C1 segment of cervical spinal cord (tissue), 14 donors: ENCODE measurements at regions not wholly inside any gene's neighbourhood (a gene's known extent, or its start where the extent isn't known, plus 50 kb on each side); places are given as distances from the start of the nearest gene placed in this dataset.
"Not testable (repeated sequence)": the region's sequence is repeated elsewhere in the genome, so short reads cannot be mapped to it uniquely, and the experiment has no call there.

Experiments
- DNase-seq, 14 donors: peaks; one replicate each; lab custom pipeline; 2025; lab: John Stamatoyannopoulos, UW

DNA sequence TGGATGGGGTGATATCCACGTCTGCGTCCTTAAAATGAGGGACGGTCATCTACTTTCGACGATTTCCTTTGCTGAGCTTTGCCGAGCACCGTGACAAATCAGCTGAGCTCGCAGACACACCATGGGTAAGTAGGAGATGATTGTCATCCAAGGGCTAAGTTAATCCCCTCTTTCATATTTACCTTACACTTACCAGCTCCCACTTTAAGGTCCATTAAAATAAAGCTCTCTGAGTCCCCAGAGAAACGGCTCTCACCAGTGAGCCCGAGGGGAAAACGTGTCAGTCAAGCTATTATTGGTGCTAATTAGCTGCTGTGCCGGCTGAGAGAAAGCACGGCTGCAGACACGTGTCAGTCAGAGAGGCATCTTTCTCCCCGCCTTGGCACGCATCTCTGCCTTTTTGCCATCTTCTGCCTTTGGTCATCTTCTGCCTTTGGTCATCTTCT, 72.2 kb downstream of the CRLF2 start:
- DNase-seq, result no peak

DNA sequence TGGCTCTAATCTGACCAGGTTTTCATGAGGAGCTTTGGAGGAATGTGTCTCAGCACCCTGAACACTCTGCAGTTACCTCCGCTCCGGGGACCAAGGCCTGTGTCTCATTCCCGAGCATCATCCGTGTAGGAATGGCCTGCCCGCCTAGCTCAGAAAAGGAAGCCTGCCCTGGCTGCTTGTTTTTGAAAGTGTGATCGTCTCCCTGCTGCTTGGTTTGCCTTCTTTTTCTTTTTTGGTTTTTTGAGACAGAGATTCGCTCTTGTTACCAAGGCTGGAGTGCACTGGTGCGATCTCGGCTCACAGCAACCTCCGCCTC, 73.3 kb downstream of the CRLF2 start:
- no peak for DNase-seq

DNA sequence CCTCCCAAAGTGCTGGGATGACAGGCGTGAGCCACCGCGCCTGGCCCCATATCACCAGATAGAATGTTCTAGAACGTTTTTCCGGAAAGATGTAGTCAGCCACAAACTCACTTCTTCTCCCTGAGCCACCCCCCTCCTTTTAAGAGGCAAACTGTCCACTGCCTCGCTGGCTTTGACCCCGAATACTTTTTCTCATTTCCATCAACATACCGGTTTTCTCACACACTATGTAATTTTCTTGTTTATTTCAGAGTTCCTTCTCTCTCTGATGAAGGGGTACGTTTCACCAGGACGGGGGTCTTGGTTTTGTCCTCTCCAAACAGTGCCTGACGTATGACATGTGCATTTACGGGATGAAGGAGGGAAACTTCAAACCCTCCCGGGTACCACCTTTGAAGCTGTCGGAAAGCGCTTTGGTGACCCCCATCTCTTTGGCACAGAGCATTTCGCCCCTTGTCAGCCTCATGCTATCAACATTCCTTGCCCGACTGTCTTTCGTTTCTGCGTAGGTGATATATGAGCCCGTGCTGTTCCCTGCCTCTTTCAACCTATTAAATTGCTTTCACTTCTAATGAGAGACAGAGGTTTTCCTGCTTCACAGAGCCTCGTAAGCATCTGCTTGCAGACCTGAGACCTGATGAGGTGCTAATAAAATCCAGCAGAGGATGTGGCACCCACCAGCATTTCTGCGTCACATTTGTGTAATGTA, 73.8 kb downstream of the CRLF2 start:
- DNase-seq, result no peak

DNA sequence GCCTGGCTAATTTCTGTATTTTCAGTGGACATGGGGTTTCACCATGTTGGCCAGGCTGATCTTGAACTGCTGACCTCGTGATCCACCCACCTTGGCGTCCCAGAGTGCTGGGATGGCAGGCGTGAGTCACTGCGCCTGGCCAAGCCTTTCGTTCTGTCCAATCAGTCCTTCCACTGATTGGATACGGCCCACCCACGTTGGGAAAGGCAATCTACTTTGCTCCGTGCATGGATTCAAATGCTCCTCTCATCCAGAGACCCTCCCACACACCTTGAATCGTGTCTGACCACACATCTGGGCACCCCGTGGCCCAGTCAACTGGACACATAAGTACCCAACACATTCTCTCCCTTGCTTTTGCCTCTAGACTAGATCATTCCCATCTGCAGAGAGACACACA, 74.9 kb downstream of the CRLF2 start:
- DNase-seq, result no peak

DNA sequence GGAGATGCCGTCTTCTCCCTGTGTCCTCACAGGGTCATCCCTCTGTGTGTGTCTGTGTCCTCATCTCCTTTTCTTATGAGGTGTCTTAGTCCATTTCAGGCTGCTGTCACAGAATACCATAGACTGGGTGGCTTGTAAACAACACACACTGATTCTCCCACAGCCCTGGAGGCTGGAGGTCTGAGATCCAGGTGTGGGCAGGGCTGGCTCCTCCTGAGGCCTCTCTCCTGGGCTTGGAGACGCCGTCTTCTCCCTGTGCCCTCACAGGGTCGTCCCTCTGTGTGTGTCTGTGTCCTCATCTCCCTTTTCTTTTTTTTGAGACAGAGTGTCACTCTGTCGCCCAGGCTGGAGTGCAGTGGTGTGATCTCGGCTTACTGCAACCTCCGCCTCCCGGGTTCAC, 75.9 kb downstream of the CRLF2 start:
- not testable (repeated sequence) for DNase-seq

DNA sequence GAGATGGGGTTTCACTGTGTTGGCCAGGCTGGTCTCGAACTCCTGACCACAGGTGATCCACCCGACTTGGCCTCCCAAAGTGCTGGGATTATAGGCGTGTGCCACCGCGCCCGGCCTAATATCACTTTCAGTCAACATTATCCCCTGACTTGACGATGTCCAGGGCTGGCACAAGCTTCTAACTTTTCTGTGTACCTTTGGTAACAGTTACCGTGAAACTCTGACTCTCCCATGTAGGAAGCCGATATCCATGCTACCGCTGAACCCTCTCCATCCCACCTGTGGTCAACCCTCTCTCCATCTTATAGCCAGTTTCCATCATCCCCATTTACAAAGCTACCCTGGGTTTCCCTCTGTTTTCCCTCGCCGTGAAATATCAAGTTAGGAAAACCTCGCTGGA, 77.5 kb downstream of the CRLF2 start:
- no peak for DNase-seq

DNA sequence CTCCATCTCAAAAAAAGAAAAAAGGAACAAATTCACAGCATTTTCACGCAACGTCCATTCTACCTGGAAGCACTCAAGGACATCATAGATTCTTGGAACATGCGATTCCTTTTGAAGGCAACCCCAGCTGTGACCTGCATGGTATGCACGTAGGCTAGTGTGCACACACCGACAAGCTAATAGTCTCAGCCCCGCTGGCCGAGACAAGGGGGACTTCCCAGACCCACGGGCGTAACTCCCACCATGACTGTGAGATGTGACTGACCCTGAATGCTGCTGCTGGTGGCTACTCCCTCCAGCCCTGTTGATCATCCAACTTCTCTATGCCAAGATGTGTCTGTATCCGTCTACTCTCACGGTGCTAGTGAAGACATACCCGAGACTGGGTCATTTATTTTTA, 78.3 kb downstream of the CRLF2 start:
- no peak for DNase-seq

DNA sequence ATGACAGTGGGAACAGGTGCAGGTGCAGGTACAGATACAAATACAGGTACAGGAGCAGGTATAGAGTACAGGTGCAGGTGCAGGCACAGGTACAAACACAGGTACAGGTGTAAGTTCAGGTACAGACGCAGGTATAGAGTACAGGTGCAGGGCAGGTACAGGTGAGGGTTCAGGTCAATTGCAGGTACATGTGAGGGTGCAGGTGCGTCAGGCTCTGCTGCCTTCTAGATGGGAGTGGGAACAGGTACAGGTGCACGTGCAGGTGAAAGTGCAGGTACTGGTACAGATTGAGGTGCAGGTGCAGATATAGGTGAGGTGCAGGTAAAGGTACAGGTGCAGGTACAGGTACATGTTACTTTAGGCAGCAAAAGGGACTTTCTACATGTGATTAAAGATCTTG, 85.7 kb downstream of the CRLF2 start:
- DNase-seq, result no peak

DNA sequence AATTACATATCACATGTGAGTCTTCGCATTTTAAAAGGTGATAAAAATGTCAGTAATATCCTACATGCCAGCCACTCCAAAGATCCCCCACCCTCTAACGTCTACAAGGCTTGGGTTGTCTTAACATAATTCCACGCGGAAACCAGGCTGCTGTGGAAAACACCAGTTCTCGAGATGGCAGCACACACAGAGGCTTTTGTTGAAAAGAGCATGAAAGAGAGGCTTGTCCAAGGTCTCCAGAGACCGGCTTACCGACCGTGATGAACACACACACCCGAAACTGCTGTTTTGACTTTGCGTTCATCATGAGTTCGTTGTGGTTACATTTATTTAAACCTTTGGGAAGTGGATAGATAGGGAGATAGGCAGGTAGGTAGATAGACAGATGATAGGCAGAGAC, 87.9 kb downstream of the CRLF2 start:
- no peak for DNase-seq

DNA sequence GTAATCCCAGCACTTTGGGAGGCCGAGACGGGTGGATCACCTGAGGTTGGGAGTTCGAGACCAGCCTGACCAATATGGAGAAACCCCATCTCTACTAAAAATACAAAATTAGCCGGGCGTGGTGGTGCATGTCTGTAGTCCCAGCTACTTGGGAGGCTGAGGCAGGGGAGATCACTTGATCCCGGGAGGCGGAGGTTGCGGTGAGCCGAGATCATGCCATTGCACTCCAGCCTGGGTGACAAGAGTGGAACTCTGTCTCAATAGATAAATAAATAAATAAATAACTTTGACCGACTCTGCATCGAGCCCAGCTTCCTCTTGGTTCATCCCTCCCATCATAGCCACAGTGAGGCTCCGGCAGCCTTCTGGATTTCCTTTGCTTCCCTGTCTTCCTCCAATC, 89.6 kb downstream of the CRLF2 start:
- DNase-seq, result not testable (repeated sequence)

DNA sequence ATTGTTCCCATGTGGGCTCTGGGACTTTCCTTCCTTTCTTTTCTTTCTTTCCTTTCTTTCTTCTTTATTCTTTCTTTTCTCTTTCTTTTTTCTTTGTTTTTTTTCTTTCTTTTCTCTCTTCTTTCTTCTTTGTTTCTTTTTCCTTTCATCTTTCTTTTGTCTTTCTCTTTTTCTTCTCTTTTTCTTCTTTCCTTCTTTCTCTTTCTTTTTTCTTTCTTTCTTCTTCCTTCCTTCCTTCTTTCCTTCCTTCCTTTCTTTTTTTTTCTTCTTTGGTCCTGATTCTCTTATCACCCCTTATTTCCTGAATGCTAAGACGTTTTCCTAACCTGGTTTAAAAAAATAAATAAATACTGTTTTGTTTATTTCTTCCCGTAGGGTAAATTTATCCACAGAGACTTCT, 93.2 kb downstream of the CRLF2 start:
- DNase-seq, result no peak

DNA sequence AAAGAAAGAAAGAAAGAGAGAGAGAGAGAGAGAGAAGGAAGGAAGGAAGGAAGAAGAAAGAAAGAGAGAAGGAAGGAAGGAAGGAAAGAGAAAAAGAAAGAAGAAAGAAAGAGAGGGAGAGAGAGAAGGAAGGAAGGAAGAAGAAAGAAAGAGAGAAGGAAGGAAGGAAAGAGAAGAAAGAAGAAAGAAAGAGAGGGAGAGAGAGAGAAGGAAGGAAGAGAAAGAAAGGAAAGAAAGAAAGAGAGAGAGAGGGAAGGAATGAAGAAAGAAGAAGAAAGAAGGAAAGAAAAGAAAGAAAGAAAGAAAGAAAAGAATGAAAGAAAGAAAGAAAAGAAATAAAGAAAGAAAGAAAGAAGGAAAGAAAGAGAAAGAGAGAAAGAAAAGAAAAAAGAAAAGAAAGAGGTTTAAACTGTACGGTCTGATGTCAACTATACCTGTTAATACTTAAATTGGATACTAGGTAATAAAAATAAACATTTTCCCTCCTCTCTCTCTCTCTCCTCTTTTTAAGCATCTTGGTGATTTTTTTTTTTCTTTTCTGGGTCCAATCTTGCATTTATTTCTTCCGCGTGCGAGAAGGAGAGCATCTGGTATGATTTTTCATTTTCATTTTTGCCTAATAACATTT, 93.8 kb downstream of the CRLF2 start:
- DNase-seq, result no peak

DNA sequence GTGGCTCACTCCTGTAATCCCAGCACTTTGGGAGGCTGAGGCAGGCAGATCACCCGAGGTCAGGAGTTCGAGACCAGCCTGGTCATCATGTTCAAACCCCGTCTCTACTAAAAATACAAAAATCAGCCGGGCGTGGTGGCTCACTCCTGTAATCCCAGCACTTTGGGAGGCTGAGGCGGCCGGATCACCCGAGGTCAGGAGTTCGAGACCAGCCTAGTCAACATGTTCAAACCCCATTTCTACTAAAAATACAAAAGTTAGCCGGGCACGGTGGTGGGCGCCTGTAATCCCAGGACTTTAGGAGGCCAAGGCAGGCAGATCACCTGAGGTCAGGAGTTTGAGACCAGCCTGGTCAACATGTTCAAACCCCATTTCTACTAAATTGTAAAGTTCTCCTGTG, 97.0 kb downstream of the CRLF2 start:
- not testable (repeated sequence) for DNase-seq

DNA sequence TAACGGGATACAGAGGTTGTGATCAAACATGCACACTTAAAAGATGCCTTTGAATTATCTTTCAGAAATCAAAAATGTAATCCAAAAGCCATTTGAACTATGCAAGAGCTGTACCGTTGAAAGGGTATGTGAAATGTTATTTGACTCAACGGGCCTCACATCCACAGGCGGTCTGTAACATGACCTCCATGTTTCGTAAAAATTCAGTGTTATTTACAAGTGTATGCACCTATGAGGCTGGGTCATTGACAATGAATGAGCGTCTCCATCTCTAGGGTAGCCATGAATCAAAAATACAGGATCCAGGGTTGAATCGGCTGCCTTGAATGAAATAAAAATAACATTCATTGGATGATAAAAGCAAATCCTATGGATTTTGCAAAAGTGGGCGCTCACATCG, 100.1 kb downstream of the CRLF2 start:
- DNase-seq, result no peak

DNA sequence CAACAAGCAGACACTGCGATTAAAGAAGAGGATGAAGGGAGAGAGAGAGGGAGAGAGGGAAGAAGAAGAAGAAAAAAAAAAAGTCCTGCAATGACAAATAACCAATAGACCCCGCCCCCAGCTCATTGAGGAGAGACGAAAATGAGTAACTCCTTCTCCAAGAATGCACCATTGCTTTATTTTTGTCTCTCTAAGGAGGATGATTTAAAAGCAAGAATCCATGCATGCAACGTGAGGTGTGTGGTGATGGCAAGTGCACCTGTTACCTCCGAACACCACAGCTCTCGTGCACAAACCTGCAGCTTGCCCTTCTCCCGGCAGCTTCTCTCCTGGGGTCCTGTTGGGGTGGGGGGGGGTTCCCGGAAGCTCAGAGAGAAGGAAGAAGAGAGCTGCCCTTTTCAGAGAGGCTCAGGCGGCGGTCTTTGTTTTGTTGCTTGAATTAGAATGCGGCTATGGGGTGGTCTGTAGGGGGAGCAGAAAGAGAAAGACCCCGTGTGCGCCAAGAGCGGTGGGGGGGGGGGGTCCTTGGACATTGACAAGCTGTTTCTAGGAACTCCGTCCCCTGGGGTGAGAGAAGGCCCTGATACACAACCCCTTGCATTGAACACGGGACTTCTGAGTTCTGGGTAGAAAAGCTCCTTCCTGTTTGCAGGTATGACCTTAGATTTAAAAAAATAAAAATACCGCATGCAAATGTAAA, 100.7 kb downstream of the CRLF2 start:
- DNase-seq, result no peak

DNA sequence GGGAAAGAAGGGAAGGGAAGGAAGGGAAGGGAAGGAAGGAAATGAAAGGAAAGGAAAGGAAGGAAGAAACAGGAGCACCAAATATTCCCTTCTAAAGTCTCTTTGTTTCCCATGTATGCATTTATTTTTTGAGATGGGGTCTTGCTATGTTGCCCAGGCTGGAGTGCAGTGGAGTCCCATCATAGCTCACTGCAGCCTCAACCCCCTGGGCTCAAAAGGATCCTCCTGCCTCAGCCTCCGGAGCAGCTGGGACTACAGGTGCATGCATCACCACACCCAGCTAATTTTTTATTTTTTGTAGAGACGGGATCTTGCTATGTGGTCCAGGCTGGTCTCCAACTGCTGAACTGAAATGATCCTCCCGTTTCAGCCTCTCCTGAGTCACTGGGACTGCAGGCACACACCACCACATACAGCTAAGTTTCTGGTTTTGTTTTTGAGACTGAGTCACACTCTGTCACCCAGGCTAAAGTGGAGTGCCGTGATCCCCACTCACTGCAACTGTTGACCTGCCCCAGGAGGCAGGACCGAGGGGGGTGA, 102.8 kb downstream of the CRLF2 start:
- DNase-seq, result no peak

DNA sequence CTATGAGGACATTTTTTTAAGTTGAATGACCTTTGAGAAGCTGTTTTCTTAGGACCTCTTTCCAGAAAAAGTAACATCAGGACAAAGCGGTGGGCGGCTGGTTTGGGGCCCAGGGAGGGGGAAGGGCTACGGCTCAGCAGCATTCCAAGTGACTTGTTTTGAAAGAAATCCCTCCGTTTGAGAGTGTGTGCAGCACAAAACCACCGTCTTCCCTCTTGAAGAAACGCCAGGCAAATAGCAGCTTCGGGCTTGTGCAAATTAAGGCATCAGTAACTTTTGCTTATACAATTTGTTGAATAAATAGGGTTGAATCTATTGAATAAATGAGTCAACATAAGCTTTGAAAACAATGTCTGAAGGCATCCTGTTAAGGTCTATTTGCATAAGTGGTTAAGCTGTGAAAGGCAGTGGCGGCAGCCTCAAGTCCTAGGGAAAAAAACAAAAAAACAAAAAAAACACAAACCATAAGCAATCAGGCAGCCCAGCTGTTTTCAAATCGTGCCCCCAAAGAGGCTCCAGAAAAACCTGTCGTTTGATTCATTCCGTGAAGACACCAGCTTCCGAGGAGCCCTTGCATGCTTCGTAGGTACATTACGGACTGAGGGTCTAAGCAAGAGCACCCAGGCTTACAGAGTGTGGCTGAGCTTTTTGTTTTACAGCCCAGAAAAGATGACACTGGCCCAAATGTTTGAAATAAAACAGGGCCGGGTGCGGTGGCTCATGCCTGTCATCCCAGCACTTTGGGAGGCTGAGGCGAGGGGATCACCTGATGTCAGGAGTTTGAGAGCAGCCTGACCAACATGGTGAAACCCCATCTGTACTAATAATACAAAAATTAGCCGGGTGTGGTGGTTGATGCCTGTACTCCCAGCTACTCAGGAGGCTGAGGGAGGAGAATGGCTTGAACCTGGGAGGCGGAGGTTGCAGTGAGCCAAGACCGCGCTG, 103.7 kb downstream of the CRLF2 start:
- no peak for DNase-seq

DNA sequence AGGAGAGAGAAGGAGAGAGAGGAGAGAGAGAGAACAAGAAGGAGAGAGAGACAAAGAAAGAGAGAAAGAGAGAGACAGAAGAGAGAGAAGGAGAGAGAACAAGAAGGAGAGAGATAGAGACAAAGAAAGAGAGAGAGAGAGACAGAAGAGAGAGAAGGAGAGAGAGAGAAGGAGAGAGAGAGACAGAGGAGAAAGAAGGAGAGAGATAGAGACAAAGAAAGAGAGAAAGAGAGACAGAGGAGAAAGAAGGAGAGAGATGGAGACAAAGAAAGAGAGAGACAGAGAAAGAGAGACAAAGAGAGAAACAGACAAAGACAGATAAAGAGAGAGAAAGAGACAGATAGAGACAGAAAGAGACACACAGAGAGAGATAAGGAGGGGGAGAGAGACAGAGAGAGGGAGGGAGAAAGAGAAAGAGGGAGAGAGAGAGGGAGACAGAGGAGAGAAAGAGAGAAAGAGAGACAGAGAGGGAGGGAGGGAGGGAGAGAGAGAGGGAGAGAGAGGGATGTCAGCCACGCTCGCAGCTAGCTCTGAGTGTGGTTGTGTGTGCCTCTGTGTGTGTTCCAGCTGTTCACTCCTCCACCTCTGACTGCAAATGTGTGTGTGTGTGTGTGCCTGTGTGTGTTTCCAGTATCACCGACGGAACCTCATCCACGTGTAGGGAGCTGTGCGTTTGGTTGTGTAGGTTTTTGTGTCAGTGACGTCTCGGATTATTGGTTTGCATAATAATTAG, 105.8 kb downstream of the CRLF2 start:
- DNase-seq, result no peak

DNA sequence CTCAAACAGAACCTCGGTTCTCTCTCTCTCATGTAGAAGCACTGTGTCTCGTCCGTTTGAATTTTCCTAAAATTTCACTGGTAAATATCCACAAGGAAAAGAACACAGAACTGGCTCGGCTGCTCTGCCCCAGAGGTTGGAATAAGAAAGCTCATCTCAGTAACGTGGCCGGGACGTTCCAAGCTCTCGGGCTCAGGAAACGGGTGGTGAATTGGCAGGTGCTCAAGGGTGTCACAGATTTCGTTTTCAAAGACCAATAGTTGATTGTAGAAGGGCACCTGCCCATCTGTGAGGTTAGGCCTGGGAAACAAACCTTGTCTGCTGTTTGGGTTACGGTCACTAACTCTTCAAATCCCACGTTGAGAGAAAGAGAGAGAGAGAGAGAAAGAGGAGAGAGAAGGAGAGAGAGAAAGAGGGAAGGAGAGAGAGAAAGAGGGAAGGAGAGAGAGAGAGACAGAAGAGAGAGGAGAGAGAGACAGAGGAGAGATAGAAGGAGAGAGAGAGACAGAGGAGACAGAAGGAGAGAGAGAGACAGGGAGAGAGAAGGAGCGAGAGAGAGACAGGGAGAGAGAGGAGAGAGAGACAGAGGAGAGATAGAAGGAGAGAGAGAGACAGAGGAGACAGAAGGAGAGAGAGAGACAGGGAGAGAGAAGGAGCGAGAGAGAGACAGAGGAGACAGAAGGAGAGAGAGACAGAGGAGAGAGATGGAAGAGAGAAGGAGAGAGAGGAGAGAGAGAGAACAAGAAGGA, 106.6 kb downstream of the CRLF2 start:
- no peak for DNase-seq

DNA sequence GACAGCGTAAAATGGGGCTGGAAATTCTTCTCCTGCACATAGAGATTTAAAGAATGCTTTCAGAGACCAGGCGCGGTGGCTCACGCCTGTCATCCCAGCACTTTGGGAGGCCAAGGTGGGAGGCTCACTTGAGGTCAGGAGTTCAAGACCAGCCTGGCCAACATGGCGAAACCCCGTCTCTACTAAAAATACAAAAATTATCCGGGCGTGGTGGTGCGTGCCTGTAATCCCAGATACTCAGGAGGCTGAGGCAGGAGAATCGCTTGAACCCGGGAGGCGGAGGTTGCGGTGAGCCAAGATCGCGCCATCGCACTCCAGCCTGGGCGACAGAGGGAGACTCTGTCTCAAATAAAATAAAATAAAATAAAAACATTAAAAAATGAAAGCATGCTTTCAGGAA, 107.4 kb downstream of the CRLF2 start:
- DNase-seq, result not testable (repeated sequence)
